GM11168 (cell line): ENCODE measurements at regions not wholly inside any gene's neighbourhood (a gene's known extent, or its start where the extent isn't known, plus 50 kb on each side); places are given as distances from the start of the nearest gene placed in this dataset.

Experiments
- in situ Hi-C: fragments of 300-500 bp; cut with MboI; formaldehyde crosslinking; loops from one replicate; pipeline ENCODE4 v1.12.0; 2022; ENCODE audit warnings: low sequenced_read_pairs; ENCODE audit not compliant: unreplicated experiment

- in situ Hi-C loops = loop anchor here (25.0 kb wide), 2 partner anchors 381 to 869 kb away; partner anchors contain the start of gene ID2
Observed at GRCh38 chr2:8306530-8307351, 375.1 kb upstream of the ID2 start.

DNA sequence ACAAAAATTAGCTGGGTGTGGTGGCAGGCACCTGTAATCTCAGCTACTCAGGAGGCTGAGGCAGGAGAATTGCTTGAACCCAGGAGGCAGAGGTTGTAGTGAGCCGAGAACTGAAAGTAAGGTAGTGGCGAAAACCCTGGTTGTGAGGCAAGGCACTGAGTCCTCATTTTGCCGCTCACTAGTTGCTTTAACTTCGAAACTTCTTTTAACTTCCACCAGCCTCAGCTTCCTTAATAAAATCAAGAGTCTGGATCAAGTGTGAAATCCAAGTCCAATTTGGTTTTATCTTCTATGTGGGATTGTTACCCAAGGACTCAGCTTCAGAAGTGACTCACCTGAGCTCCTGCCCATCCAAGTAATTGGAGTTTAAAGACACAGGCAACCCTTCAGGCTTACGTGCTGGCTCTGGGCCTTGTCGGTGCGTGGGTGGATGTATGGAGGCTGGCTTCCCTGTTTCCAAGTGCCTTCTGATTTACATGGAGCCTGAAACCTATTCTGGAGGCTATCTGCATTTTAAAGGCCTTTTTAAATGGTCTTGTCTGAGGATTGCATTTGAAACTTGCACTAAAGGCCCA is 374.2 kb upstream of the ID2 start:
- in situ Hi-C loops = loop anchor here (25.0 kb wide), 2 partner anchors 380 to 870 kb away; partner anchors contain the start of gene ID2

GRCh38 chr2:8309131-8309530 is 372.7 kb upstream of the ID2 start:
- in situ Hi-C loops = loop anchor here (25.0 kb wide), 2 partner anchors 378 to 872 kb away; partner anchors contain the start of gene ID2

DNA sequence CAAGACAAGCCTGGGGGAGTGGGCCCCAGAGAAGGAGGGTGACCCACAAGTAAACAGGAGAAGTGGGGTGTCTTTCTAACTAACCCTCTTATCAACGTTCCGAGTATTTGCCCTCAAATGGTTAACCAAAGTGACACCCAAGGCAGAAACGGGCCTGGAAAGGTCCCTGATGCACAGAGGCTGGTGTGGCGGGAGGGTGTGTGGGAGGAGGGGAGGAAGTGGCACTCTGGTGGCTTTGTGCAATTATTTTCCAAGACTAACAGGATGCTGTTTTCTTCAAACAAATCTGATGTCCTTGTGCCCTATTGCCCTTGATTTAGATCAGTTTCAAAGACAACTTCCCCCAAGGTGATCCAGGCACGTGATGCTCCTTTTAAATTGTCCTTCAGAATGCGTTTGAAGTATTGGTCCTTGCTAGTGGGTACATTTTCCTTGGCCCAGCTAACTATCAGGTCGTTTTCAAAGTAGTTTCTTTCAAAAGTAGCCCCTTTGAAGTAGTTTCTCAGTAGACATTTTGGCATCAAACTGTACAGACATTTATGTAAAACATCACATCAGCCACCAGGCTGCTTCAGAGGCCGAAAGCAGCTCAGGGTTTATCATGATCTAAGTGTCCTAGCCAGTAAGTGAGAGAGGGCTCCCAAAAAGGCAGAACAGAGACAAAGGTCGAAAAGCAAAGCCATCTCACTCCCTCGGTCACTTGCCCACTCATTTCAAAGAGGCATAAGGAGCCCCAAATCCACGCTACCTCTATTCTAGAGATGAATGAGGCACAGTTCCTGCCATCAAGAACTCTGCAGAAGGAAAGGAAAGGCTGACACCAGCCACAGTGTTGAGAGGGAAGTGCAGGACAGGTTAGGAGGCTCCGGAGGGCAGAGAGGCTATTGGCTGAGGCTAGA is 371.1 kb upstream of the ID2 start:
- in situ Hi-C loops = loop anchor here (25.0 kb wide), 2 partner anchors 376 to 874 kb away; partner anchors contain the start of gene ID2

- in situ Hi-C loops = loop anchor here (25.0 kb wide), 2 partner anchors 375 to 875 kb away; partner anchors contain the start of gene ID2
Observed at GRCh38 chr2:8312221-8312620, 369.6 kb upstream of the ID2 start.

GRCh38 chr2:8312861-8313830 is 368.7 kb upstream of the ID2 start:
- in situ Hi-C loops = loop anchor here (25.0 kb wide), 2 partner anchors 374 to 876 kb away; partner anchors contain the start of gene ID2

DNA sequence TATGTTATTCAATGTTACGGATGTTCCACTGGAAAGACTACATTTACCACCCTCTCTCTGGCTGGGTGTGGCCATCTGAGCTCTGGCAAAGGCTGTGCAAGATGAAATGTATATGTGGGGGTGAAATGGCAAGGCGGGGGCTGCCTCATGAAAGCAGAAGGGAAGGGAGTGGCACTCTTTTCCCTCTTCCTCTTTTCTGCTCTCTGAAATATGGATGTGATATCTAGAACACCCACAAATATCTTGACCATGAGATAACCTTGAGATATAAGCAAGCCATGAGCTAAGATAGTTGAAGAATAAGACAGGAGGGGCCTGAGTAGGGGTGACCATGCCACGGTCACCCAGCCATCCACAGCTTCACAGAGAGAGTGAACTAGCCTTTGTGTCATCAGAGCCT is 367.8 kb upstream of the ID2 start:
- in situ Hi-C loops = loop anchor here (25.0 kb wide), 2 partner anchors 373 to 877 kb away; partner anchors contain the start of gene ID2

DNA sequence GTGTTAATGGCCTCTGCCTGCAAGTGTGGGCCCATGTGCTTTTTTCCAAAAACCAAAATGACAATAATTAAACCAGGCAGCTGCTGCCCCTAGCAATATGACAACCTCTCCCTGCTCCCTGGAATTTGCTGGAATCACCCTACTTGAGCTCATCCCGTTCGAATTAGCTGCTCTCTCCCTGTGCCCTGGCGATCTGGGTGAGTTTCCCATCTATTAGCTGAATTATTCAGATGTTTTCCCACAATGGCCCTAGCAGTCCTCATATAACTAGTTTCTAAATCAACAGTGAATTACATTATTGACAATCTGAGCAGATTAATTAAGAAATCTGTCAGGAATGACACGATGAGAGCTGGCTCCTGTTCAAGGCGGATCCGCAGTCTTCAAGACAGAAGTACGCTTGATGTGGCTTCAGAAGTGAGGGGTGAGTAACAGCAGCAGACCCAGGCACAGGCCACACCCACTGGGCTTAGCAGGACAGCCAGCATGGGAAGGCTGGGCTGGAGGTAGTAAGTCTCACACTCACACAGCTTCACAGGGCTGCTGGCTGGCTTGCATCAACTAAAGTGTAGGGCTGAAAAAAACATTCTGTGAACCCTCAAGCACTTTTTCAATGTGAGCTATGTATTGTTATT is 366.2 kb upstream of the ID2 start:
- in situ Hi-C loops = loop anchor here (25.0 kb wide), 2 partner anchors 372 to 878 kb away; partner anchors contain the start of gene ID2

- in situ Hi-C loops = loop anchor here (25.0 kb wide), 2 partner anchors 371 to 879 kb away; partner anchors contain the start of gene ID2
Observed at GRCh38 chr2:8316356-8316755, 365.5 kb upstream of the ID2 start.

- in situ Hi-C loops = loop anchor here (25.0 kb wide), 2 partner anchors 370 to 880 kb away; partner anchors contain the start of gene ID2
Observed at GRCh38 chr2:8317418-8317817, 364.4 kb upstream of the ID2 start.

- in situ Hi-C loops = loop anchor here (25.0 kb wide), 2 partner anchors 368 to 882 kb away; partner anchors contain the start of gene ID2
Observed at GRCh38 chr2:8319219-8319618, 362.6 kb upstream of the ID2 start.

DNA sequence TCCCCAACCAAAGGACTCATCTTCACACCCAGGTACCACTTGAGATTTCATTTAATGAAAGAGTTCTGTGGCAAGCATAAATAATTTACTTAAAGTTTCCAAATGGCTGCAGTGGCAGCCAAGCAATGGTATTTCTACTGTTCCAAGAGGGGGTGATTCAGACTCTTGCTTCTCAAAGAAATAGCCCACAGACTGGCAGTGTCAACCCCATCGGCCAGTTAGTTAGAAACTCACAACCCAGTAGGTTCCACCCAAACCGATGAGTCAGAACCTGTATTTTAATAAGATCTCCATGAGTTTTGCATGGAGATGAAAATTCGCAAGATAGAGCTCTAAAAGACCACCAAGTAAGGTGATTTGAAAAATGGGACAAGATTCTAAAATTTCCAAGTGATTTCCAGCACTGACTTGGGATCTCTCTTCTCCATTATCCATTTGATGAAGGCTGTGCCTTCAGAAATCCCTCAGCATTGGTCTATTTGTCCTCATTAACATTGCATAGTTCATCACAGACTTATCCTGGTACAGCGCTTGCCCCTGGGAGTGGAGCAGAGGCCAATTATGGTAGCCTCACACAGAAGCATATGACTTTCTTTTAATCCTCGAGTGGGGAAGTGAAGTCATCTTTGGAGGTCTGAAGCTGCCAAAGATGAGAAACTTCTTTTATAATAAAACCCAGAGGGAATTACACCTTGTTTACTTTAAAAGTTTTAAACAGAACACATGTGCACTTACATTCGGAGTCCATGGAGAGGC is 361.4 kb upstream of the ID2 start:
- in situ Hi-C loops = loop anchor here (25.0 kb wide), 2 partner anchors 367 to 883 kb away; partner anchors contain the start of gene ID2

GRCh38 chr2:8322634-8323033 is 359.2 kb upstream of the ID2 start:
- in situ Hi-C loops = loop anchor here (25.0 kb wide), 2 partner anchors 365 to 885 kb away; partner anchors contain the start of gene ID2

GRCh38 chr2:8324164-8324856 is 357.5 kb upstream of the ID2 start:
- in situ Hi-C loops = loop anchor here (25.0 kb wide), 2 partner anchors 363 to 887 kb away; partner anchors contain the start of gene ID2

GRCh38 chr2:8324901-8325300 is 357.0 kb upstream of the ID2 start:
- in situ Hi-C loops = loop anchor here (25.0 kb wide), 2 partner anchors 362 to 888 kb away; partner anchors contain the start of gene ID2

- in situ Hi-C loops = no loop called here
Observed at GRCh38 chr2:8327371-8328100, 354.3 kb upstream of the ID2 start.
